Heart right ventricle (tissue), 16 donors: ENCODE measurements at regions not wholly inside any gene's neighbourhood (a gene's known extent, or its start where the extent isn't known, plus 50 kb on each side); places are given as distances from the start of the nearest gene placed in this dataset.

ENCODE experiments used
- ATAC-seq, 8 donors: fragments of 200-7000 bp; cut with Tn5 transposase; one replicate each; pipeline ENCODE4 v1.9.1; 2020; ENCODE audit warnings: mild to moderate bottlenecking in 8 of 8, moderate library complexity in 8 of 8, moderate number of reproducible peaks in 1 of 8
- DNase-seq, 2 donors: peaks; one replicate each; pipeline ENCODE4 v3.0.0-alpha.2; 2020
- H3K27ac ChIP-seq, 10 donors: fragments of 200-600 bp; sonication (generic) in 2 of 10; one replicate each; pipeline versions ENCODE4 v1.5.0 to v1.8.0; 2020 to 2022; ENCODE audit warnings: mild to moderate bottlenecking in 3 of 10
- H3K27me3 ChIP-seq, 7 donors: fragments of 200-600 bp; one replicate each; pipeline ENCODE4 v1.8.0; 2021 to 2022; ENCODE audit warnings: mild to moderate bottlenecking in 2 of 7
- H3K36me3 ChIP-seq, 9 donors: fragments of 200-600 bp; sonication (generic) in 1 of 9; one replicate each; pipeline versions ENCODE4 v1.5.0 to v1.8.0; 2020 to 2022; ENCODE audit warnings: mild to moderate bottlenecking in 2 of 9
- H3K4me1 ChIP-seq, 9 donors: fragments of 200-600 bp; sonication (generic) in 1 of 9; one replicate each; pipeline versions ENCODE4 v1.5.0 to v1.8.0; 2020 to 2022; ENCODE audit warnings: mild to moderate bottlenecking in 4 of 9
- H3K4me3 ChIP-seq, 10 donors: fragments of 200-600 bp; sonication (generic) in 2 of 10; one replicate each; pipeline versions ENCODE4 v1.5.0 to v1.8.0; 2020 to 2022; ENCODE audit warnings: mild to moderate bottlenecking in 7 of 10, moderate library complexity in 2 of 10
- H3K9me3 ChIP-seq, 11 donors: fragments of 200-600 bp in 10 of 11; sonication (generic) in 2 of 11; one replicate each; pipeline versions ENCODE4 v1.5.0 to v1.8.0; 2013 to 2022; ENCODE audit warnings: mild to moderate bottlenecking in 2 of 11, control low read depth in 1 of 11, moderate library complexity in 1 of 11
- CTCF ChIP-seq, 9 donors: fragments of 200-600 bp; sonication (generic) in 2 of 9; IDR thresholded peaks; one replicate each; pipeline versions ENCODE4 v1.5.0 to v1.8.0; 2021 to 2022; ENCODE audit warnings: antibody characterized with exemption in 9 of 9, mild to moderate bottlenecking in 5 of 9, moderate library complexity in 1 of 9
- WGBS, 2 donors: extraction: QIAGEN DNeasy Blood & Tissue Kit; methylation state at CpG; one replicate each; pipeline ENCODE4 v1.1.7; 2013; ENCODE audit warnings: inconsistent platforms in 1 of 2; 5-methylcytosine and 5-hydroxymethylcytosine counted together
- intact Hi-C, 10 donors: fragments of 100-400 bp; cut with DNase I; formaldehyde crosslinking; loops; one replicate each; pipeline versions ENCODE4 v1.11.1 to v1.14.2; 2022
- donor health status: Arrhythmogenic right ventricular cardiomyopathy.
- donor health status: ischemic (EF 13 %, LVEDD 7.1; RV severe dilation, severe dysfunction).
- donor health status: healthy with polysubstance abuse.
- donor health status: DM: no; HTN: yes; CAD: no.
- donor health status: DM: no; HTN: no; CAD: no.
- donor health status: ischemic (EF 25% LVEDD 6.9; RV normal size, moderate dysfunction).
- donor health status: ischemic (EF 25% LVEDD 5.7; RV mildly dilated, moderate dysfunction).
- donor health status: healthy.
- donor health status: DM: yes; HTN: yes; CAD: no.
- donor health status: Ischemic cardiomyopathy.
- donor health status: ischemic (EF 35%, LVEDD 5.7; RV mildly dilated, moderate dysfunction).
- donor health status: nonischemic (EF 11% LVEDD 7.7; RV severe dilation, severe dysfunction).
- donor health status: DM: yes; HTN: yes; CAD: no.
- donor health status: PGD.
- donor health status: ischemic (EF 29% LVEDD 5.4; RV normal size, mild dysfunction).
- donor health status: nonischemic (EF 23%, LVEDD 6.1; RV moderate dilation, normal function).

GRCh38 chr2:39530411-39530866, 93.4 kb upstream of the MAP4K3 start:
- intact Hi-C loops = no loop called here
- peak in 1 of 9 donors; percentile 36 for TF ChIP-seq CTCF (IDR thresholded peaks at IDR 0.05)
- Histone ChIP-seq H3K4me3 (no peak overlapping the region), H3K27me3 (no peaks in the 10 kb centered on the region), H3K4me1 (peaks cover 0 to 50% (median 25%) of the 10 kb centered on the region in 9 donors), H3K36me3 (no peaks in the 10 kb centered on the region), H3K27ac (peak overlapping the region in 6 of 10 donors; percentile 7 to 70 (median 20)), H3K9me3 (no peaks in the 10 kb centered on the region)
- ATAC-seq = peak in 4 of 8 donors; percentile 47 to 65 (median 56)
- WGBS, 2 donors = 21 to 32% methylated on average over 1 of the region's 1 CpG
- no peak for DNase-seq

- TF ChIP-seq CTCF (IDR thresholded peaks at IDR 0.05) = no peak
- H3K4me1 ChIP-seq = peaks cover 0 to 41% (median 19%) of the 10 kb centered on the region in 9 donors
- H3K27ac ChIP-seq = peak overlapping the region in 4 of 10 donors; percentile 16 to 70 (median 28)
- DNase-seq (no peak), ATAC-seq (no peak)
- H3K36me3 ChIP-seq = no peaks in the 10 kb centered on the region
- 85 to 97% methylated on average over 7 of the region's 7 CpGs for WGBS, 2 donors
- H3K4me3 ChIP-seq = no peak overlapping the region
- intact Hi-C loops = no loop called here
- no peaks in the 10 kb centered on the region for H3K27me3 ChIP-seq
- H3K9me3 ChIP-seq = no peaks in the 10 kb centered on the region
These were observed 94.2 kb upstream of the MAP4K3 start for GRCh38 chr2:39531220-39531777.

- H3K36me3 ChIP-seq = no peaks in the 10 kb centered on the region
- ATAC-seq = peak in 1 of 8 donors; percentile 52
- H3K4me1 ChIP-seq = peaks cover 0 to 40% (median 19%) of the 10 kb centered on the region in 9 donors
- intact Hi-C loops = no loop called here
- DNase-seq = no peak
- no peaks in the 10 kb centered on the region for H3K9me3 ChIP-seq
- peak overlapping the region in 2 of 10 donors; percentile 31 to 61 for H3K27ac ChIP-seq
- WGBS, 2 donors = 89 to 96% methylated on average over 4 of the region's 4 CpGs
- TF ChIP-seq CTCF (IDR thresholded peaks at IDR 0.05) = no peak
- H3K27me3 ChIP-seq = no peaks in the 10 kb centered on the region
- H3K4me3 ChIP-seq = no peak overlapping the region
These were observed 95.8 kb upstream of the MAP4K3 start for GRCh38 chr2:39532933-39533332.

GRCh38 chr2:39534095-39534711, 97.1 kb upstream of the MAP4K3 start:
- Histone ChIP-seq H3K36me3 (no peaks in the 10 kb centered on the region), H3K27ac (peak overlapping the region in 3 of 10 donors; percentile 17 to 61 (median 31)), H3K27me3 (no peaks in the 10 kb centered on the region), H3K9me3 (no peaks in the 10 kb centered on the region), H3K4me3 (no peak overlapping the region), H3K4me1 (peaks cover 0 to 37% (median 19%) of the 10 kb centered on the region in 9 donors)
- WGBS, 2 donors = 81 to 87% methylated on average over 4 of the region's 4 CpGs
- DNase-seq (no peak), ATAC-seq (no peak)
- intact Hi-C loops = no loop called here
- no peak for TF ChIP-seq CTCF (IDR thresholded peaks at IDR 0.05)
